ENCODE measurements at regions not wholly inside any gene's neighbourhood (a gene's known extent, or its start where the extent isn't known, plus 50 kb on each side); places are given as distances from the start of the nearest gene placed in this dataset.
"Not testable (repeated sequence)": the region's sequence is repeated elsewhere in the genome, so short reads cannot be mapped to it uniquely, and the experiment has no call there.

GRCh38 chr4:141463678-141464077, 172.7 kb upstream of the IL15 start:
- DNase-seq, result no peak

- DNase-seq, result no peak
These were observed 172.0 kb upstream of the IL15 start for GRCh38 chr4:141464366-141464765.

- DNase-seq, result no peak
These were observed 171.2 kb upstream of the IL15 start for GRCh38 chr4:141465171-141465570.

- DNase-seq, result no peak
These were observed 169.2 kb upstream of the IL15 start for GRCh38 chr4:141467225-141467624.

GRCh38 chr4:141469392-141469791, 167.0 kb upstream of the IL15 start:
- DNase-seq, result no peak

- no peak for DNase-seq
These were observed 163.3 kb upstream of the IL15 start for GRCh38 chr4:141473026-141473540.

GRCh38 chr4:141473952-141474351, 162.4 kb upstream of the IL15 start:
- no peak for DNase-seq

GRCh38 chr4:141480950-141481349, 155.4 kb upstream of the IL15 start:
- no peak for DNase-seq

GRCh38 chr4:141484298-141484697, 152.1 kb upstream of the IL15 start:
- DNase-seq, result not testable (repeated sequence)

GRCh38 chr4:141486375-141486997, 149.9 kb upstream of the IL15 start:
- no peak for DNase-seq

GRCh38 chr4:141497627-141498026, 138.8 kb upstream of the IL15 start:
- DNase-seq, result no peak

- DNase-seq, result no peak
These were observed 137.0 kb upstream of the IL15 start for GRCh38 chr4:141499261-141499853.

GRCh38 chr4:141501395-141501794, 135.0 kb upstream of the IL15 start:
- no peak for DNase-seq

GRCh38 chr4:141501931-141502330, 134.5 kb upstream of the IL15 start:
- no peak for DNase-seq

- no peak for DNase-seq
These were observed 133.6 kb upstream of the IL15 start for GRCh38 chr4:141502755-141503154.

GRCh38 chr4:141503260-141503659, 133.1 kb upstream of the IL15 start:
- no peak for DNase-seq

- no peak for DNase-seq
These were observed 125.3 kb upstream of the IL15 start for GRCh38 chr4:141511055-141511454.

- no peak for DNase-seq
These were observed 122.5 kb upstream of the IL15 start for GRCh38 chr4:141513866-141514265.

- DNase-seq, result no peak
These were observed 118.2 kb upstream of the IL15 start for GRCh38 chr4:141518222-141518621.

GRCh38 chr4:141524116-141524515, 112.3 kb upstream of the IL15 start:
- DNase-seq, result no peak

- DNase-seq, result no peak
These were observed 111.5 kb upstream of the IL15 start for GRCh38 chr4:141524841-141525240.

GRCh38 chr4:141530627-141531026, 105.8 kb upstream of the IL15 start:
- no peak for DNase-seq

- DNase-seq, result no peak
These were observed 101.4 kb upstream of the IL15 start for GRCh38 chr4:141534985-141535384.

- no peak for DNase-seq
These were observed 98.4 kb upstream of the IL15 start for GRCh38 chr4:141538001-141538400.

- DNase-seq, result no peak
These were observed 95.7 kb upstream of the IL15 start for GRCh38 chr4:141540643-141541042.

Data from dermis blood vessel endothelial cell (primary cell).